ENCODE measurements at regions not wholly inside any gene's neighbourhood (a gene's known extent, or its start where the extent isn't known, plus 50 kb on each side); places are given as distances from the start of the nearest gene placed in this dataset.

GRCh38 chr14:26320886-26321285 is 276.9 kb downstream of the NOVA1 start:
- Histone ChIP-seq H3K9ac (ENCODE audit: low read length) (no peak overlapping the region), H3K36me3 (replicated peaks; ENCODE audit: low read depth, low read length) (no peaks in the 10 kb centered on the region), H2AFZ (ENCODE audit: low read depth, low read length) (no peak overlapping the region), H3K4me1 (ENCODE audit: low read length) (no peaks in the 10 kb centered on the region), H3K79me2 (ENCODE audit: low read length) (no peaks in the 10 kb centered on the region), H4K20me1 (ENCODE audit: insufficient read depth, low read length) (no peaks in the 10 kb centered on the region), H3K27ac (ENCODE audit: low read length) (no peak overlapping the region), H3K4me3 (ENCODE audit: low read length) (no peak overlapping the region), H3K9me3 (ENCODE audit: insufficient read depth, low read length) (peaks cover 6% of the 10 kb centered on the region; the same call in 1 of the 2 replicates), H3K27me3 (ENCODE audit: low read depth, low read length) (no peaks in the 10 kb centered on the region), H3K4me2 (ENCODE audit: low read length) (no peak overlapping the region)
- TF ChIP-seq CTCF (IDR thresholded peaks at IDR 0.05; ENCODE audit: low read depth, low read length) (no peak), EZH2phosphoT487 (IDR thresholded peaks at IDR 0.05; ENCODE audit: low read depth) (no peak)

GRCh38 chr14:26319139-26319864 is 278.5 kb downstream of the NOVA1 start:
- no peaks in the 10 kb centered on the region for H3K79me2 ChIP-seq (ENCODE audit: low read length)
- no peak overlapping the region for H3K9ac ChIP-seq (ENCODE audit: low read length)
- no peaks in the 10 kb centered on the region for H3K36me3 ChIP-seq (replicated peaks; ENCODE audit: low read depth, low read length)
- H4K20me1 ChIP-seq (ENCODE audit: insufficient read depth, low read length), result no peaks in the 10 kb centered on the region
- no peaks in the 10 kb centered on the region for H3K4me1 ChIP-seq (ENCODE audit: low read length)
- no peaks in the 10 kb centered on the region for H3K27me3 ChIP-seq (ENCODE audit: low read depth, low read length)
- peaks cover 6% of the 10 kb centered on the region; the same call in 1 of the 2 replicates for H3K9me3 ChIP-seq (ENCODE audit: insufficient read depth, low read length)
- H3K4me2 ChIP-seq (ENCODE audit: low read length), result no peak overlapping the region
- TF ChIP-seq CTCF (IDR thresholded peaks at IDR 0.05; ENCODE audit: low read depth, low read length) (no peak), EZH2phosphoT487 (IDR thresholded peaks at IDR 0.05; ENCODE audit: low read depth) (no peak)
- no peak overlapping the region for H3K27ac ChIP-seq (ENCODE audit: low read length)
- H2AFZ ChIP-seq (ENCODE audit: low read depth, low read length), result no peak overlapping the region
- no peak overlapping the region for H3K4me3 ChIP-seq (ENCODE audit: low read length)

- H3K36me3 ChIP-seq (replicated peaks; ENCODE audit: low read depth, low read length), result no peaks in the 10 kb centered on the region
- no peaks in the 10 kb centered on the region for H3K79me2 ChIP-seq (ENCODE audit: low read length)
- no peaks in the 10 kb centered on the region for H3K9me3 ChIP-seq (ENCODE audit: insufficient read depth, low read length)
- TF ChIP-seq CTCF (IDR thresholded peaks at IDR 0.05; ENCODE audit: low read depth, low read length) (no peak), EZH2phosphoT487 (IDR thresholded peaks at IDR 0.05; ENCODE audit: low read depth) (no peak)
- H3K4me1 ChIP-seq (ENCODE audit: low read length), result no peaks in the 10 kb centered on the region
- H2AFZ ChIP-seq (ENCODE audit: low read depth, low read length), result no peak overlapping the region
- H3K4me2 ChIP-seq (ENCODE audit: low read length), result no peak overlapping the region
- H3K4me3 ChIP-seq (ENCODE audit: low read length), result no peak overlapping the region
- H3K27ac ChIP-seq (ENCODE audit: low read length), result no peak overlapping the region
- H3K9ac ChIP-seq (ENCODE audit: low read length), result no peak overlapping the region
- H4K20me1 ChIP-seq (ENCODE audit: insufficient read depth, low read length), result no peaks in the 10 kb centered on the region
- no peaks in the 10 kb centered on the region for H3K27me3 ChIP-seq (ENCODE audit: low read depth, low read length)
Measured at GRCh38 chr14:26304056-26304455, 293.8 kb downstream of the NOVA1 start.

- H3K4me2 ChIP-seq (ENCODE audit: low read length), result no peak overlapping the region
- H4K20me1 ChIP-seq (ENCODE audit: insufficient read depth, low read length), result no peaks in the 10 kb centered on the region
- H3K27me3 ChIP-seq (ENCODE audit: low read depth, low read length), result no peaks in the 10 kb centered on the region
- no peaks in the 10 kb centered on the region for H3K36me3 ChIP-seq (replicated peaks; ENCODE audit: low read depth, low read length)
- H3K4me3 ChIP-seq (ENCODE audit: low read length), result no peak overlapping the region
- H2AFZ ChIP-seq (ENCODE audit: low read depth, low read length), result no peak overlapping the region
- no peaks in the 10 kb centered on the region for H3K79me2 ChIP-seq (ENCODE audit: low read length)
- no peak overlapping the region for H3K9ac ChIP-seq (ENCODE audit: low read length)
- H3K9me3 ChIP-seq (ENCODE audit: insufficient read depth, low read length), result no peaks in the 10 kb centered on the region
- no peak overlapping the region for H3K27ac ChIP-seq (ENCODE audit: low read length)
- no peak for TF ChIP-seq EZH2phosphoT487 (IDR thresholded peaks at IDR 0.05; ENCODE audit: low read depth)
- TF ChIP-seq CTCF (IDR thresholded peaks at IDR 0.05; ENCODE audit: low read depth, low read length), result no peak
- H3K4me1 ChIP-seq (ENCODE audit: low read length), result no peaks in the 10 kb centered on the region
Measured at GRCh38 chr14:26293909-26294308, 303.9 kb downstream of the NOVA1 start.
